Umbilical cord (tissue), 1 donor: ENCODE measurements at regions not wholly inside any gene's neighbourhood (a gene's known extent, or its start where the extent isn't known, plus 50 kb on each side); places are given as distances from the start of the nearest gene placed in this dataset.
A peak's percentile ranks its signal among the peaks of the same experiment; 100 is the strongest.

Experiments used
- DNase-seq: peaks from one replicate; pipeline ENCODE4 v3.0.0-alpha.2; 2015; ENCODE audit warnings: low spot score

- no peak for DNase-seq
Observed at GRCh38 chr10:33385686-33386085, 51.2 kb upstream of the NRP1 start.

- peak; percentile 6 for DNase-seq
Observed at GRCh38 chr10:33385015-33385414, 50.5 kb upstream of the NRP1 start.
